ENCODE measurements at regions not wholly inside any gene's neighbourhood (a gene's known extent, or its start where the extent isn't known, plus 50 kb on each side); places are given as distances from the start of the nearest gene placed in this dataset.

GRCh38 chr2:204340511-204340910 lies 204.8 kb upstream of the PARD3B start:
- Mint-ChIP-seq H3K27ac (no peak overlapping the region), H3K9me3 (no peaks in the 10 kb centered on the region), H3K27me3 (ENCODE audit: low read depth) (no peaks in the 10 kb centered on the region; the same call in 1 of the 2 replicates), H3K36me3 (ENCODE audit: insufficient read depth in 1 of 3, low read depth in 3 of 3) (no peaks in the 10 kb centered on the region), H3K4me3 (no peak overlapping the region), H3K4me1 (peaks cover 18 to 22% of the 10 kb centered on the region in 2 experiments)
- Histone ChIP-seq H3K27ac (ENCODE audit: insufficient read length, low read depth, low read length) (no peak overlapping the region), H3K4me2 (ENCODE audit: insufficient read depth, insufficient read length, low read length) (no peak overlapping the region), H3K9ac (ENCODE audit: extremely low read depth, insufficient read length, low read length) (no peak overlapping the region), H3K23ac (ENCODE audit: insufficient read length, low read depth, low read length) (no peak overlapping the region), H3K18ac (ENCODE audit: insufficient read length, low read depth, low read length) (no peak overlapping the region), H2BK120ac (ENCODE audit: low read depth, low read length, poor library complexity, severe bottlenecking) (no peak overlapping the region), H3K23me2 (ENCODE audit: insufficient read length, low read depth, low read length, poor library complexity, severe bottlenecking) (no peaks in the 10 kb centered on the region), H4K8ac (replicated peaks; ENCODE audit: insufficient read length, low read depth, low read length) (no peak overlapping the region), H3K27me3 (ENCODE audit: insufficient read depth, low read length) (no peaks in the 10 kb centered on the region), H3K9me3 (ENCODE audit: control insufficient read depth, low read depth, low read length) (no peaks in the 10 kb centered on the region), H2BK5ac (ENCODE audit: insufficient read length, low read length) (no peak overlapping the region), H2AFZ (ENCODE audit: low read length) (no peak overlapping the region), H3K4ac (ENCODE audit: low read depth, low read length) (no peak overlapping the region), H3K14ac (ENCODE audit: insufficient read depth, low read length) (no peak overlapping the region), H2BK12ac (ENCODE audit: insufficient read length, low read depth, low read length) (no peak overlapping the region), H3K56ac (ENCODE audit: insufficient read length, low read depth, low read length) (no peak overlapping the region), H3K79me1 (ENCODE audit: insufficient read depth, low read depth, low read length, poor library complexity, severe bottlenecking) (no peaks in the 10 kb centered on the region), H4K20me1 (ENCODE audit: control insufficient read depth, insufficient read depth, insufficient read length) (no peaks in the 10 kb centered on the region), H3K4me1 (ENCODE audit: insufficient read depth, low read length) (0 out of 2 replicates have a peak, but pooled peaks cover 2% of the 10 kb centered on the region), H3K79me2 (ENCODE audit: insufficient read depth, low read length) (no peaks in the 10 kb centered on the region), H2BK15ac (ENCODE audit: low read depth, low read length) (no peak overlapping the region), H3T11ph (ENCODE audit: low read length) (no peak overlapping the region), H4K91ac (ENCODE audit: insufficient read length, low read depth, low read length) (no peak overlapping the region), H2AK5ac (ENCODE audit: insufficient read length, low read length) (no peak overlapping the region), H2BK20ac (ENCODE audit: low read depth, low read length, poor library complexity, severe bottlenecking) (no peak overlapping the region), H4K5ac (ENCODE audit: insufficient read length, low read depth, low read length) (no peak overlapping the region)
- WGBS (ENCODE audit: extremely low coverage, insufficient read length, low lambda C conversion rate): no CpG with 5 or more reads among the region's 6 CpGs
- no peak for DNase-seq
- TF ChIP-seq CTCF (conservative IDR thresholded peaks at IDR 0.05): no peak

All from H9 (cell line).